HG03442 (cell line): ENCODE measurements at regions not wholly inside any gene's neighbourhood (a gene's known extent, or its start where the extent isn't known, plus 50 kb on each side); places are given as distances from the start of the nearest gene placed in this dataset.
"Not testable (repeated sequence)": the region's sequence is repeated elsewhere in the genome, so short reads cannot be mapped to it uniquely, and the experiment has no call there.

Experiments
- ATAC-seq: cut with Tn5 transposase; IDR thresholded peaks from one replicate; pipeline ENCODE4 v1.9.1; 2021; ENCODE audit warnings: mild to moderate bottlenecking, moderate library complexity; ENCODE audit not compliant: unreplicated experiment

GRCh38 chr12:94817695-94818075 lies 167.3 kb upstream of the TMCC3 start:
- ATAC-seq = no peak

GRCh38 chr12:94817201-94817600 lies 166.8 kb upstream of the TMCC3 start:
- ATAC-seq = not testable (repeated sequence)

GRCh38 chr12:94816746-94817145 lies 166.4 kb upstream of the TMCC3 start:
- ATAC-seq = not testable (repeated sequence)

GRCh38 chr12:94815958-94816357 lies 165.6 kb upstream of the TMCC3 start:
- ATAC-seq = no peak

DNA sequence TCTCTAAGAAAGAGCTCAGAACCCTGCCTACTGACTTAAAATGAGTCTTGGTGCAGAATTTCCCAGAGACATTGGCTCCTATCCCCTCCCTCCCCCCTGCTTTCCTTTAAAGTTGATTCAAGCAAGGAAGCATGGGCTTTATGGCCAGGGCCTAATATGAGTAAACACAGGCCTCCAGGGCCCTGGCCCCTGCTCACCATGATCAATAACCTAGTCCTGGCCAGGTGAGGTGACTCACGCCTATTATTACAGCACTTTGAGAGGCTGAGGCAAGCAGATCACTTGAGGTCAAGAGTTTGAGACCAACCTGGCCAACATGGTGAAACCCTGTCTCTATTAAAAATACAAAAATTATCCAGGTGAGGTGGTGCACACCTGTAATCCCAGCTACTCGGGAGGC lies 165.1 kb upstream of the TMCC3 start:
- ATAC-seq = no peak

DNA sequence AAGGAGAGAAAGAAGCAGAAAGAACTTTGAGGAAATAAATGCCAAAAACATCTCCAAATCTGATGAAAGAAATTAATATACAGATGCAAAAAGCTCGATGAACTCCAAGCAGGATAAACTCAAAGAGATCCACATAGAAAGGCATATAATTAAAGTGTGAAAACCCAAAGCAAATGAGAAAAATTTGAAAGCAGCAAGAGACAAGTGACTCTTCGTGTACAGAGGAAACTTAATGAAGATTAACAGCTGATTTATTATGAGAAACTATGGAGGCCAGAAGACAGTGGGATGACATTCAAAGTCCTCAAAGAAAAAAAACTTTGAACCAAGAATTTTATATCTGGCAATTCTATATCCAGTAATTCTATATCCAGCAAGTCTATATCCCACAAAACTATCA lies 163.0 kb upstream of the TMCC3 start:
- ATAC-seq = no peak

GRCh38 chr12:94812345-94812744 lies 162.0 kb upstream of the TMCC3 start:
- ATAC-seq = no peak

DNA sequence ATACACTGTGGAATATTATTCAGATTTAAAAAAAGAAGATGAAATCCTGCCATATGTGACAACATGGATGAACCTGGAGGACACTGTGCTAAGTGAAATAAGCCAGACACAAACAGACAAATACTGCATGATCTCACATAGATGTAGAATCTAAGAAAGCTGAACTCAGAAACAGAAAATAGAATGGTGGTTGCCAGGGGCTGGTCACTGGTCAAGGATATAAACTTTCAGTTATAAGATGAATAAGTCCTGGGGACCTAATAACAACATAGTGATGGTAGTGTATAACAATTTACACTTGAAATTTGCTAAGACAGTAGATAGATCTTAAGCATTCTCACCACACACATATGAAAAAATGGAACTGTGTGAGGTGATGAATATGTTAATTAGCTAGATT lies 161.3 kb upstream of the TMCC3 start:
- ATAC-seq = no peak

- no peak for ATAC-seq
These were observed 157.6 kb upstream of the TMCC3 start for GRCh38 chr12:94807951-94808350.

GRCh38 chr12:94806617-94807016 lies 156.3 kb upstream of the TMCC3 start:
- ATAC-seq = no peak

- no peak for ATAC-seq
These were observed 155.6 kb upstream of the TMCC3 start for GRCh38 chr12:94805749-94806529.

DNA sequence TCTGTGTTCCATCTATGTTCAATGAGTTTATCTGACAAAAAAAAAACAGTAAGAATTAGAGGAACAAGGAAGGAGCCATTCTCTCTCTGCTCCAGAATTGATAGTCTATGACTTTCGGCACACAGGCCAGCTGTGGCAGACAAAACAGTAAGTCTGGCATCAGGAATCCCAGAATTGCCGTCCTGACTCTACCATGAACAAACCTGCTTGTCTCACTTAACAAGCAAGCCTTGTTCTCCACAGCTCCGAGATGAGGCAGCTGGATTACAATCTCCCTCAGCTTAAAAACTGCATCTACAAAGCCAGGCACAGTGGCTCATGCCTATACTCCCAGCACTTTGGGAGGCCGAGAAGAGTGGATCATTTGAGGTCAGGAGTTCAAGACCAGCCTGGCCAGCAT lies 153.6 kb upstream of the TMCC3 start:
- no peak for ATAC-seq

GRCh38 chr12:94802796-94803195 lies 152.4 kb upstream of the TMCC3 start:
- no peak for ATAC-seq

DNA sequence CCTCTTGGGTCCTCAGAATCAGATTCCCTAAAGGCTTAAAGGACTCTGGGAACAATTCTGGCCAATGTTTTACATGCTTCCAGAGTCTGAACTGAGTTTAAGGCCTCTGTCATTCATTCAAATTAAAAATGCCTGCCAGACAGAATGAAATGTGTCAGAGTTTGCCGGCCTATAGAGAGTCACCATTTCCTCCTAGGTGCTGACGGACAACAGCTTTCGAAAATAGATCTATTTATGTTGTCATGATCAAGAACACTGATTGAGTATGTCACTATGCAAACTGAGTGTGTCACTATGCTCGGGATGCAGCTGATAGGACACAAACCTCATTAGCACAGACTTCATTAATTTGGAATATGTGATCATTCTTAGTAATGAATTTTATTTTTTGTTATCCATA lies 151.4 kb upstream of the TMCC3 start:
- no peak for ATAC-seq

DNA sequence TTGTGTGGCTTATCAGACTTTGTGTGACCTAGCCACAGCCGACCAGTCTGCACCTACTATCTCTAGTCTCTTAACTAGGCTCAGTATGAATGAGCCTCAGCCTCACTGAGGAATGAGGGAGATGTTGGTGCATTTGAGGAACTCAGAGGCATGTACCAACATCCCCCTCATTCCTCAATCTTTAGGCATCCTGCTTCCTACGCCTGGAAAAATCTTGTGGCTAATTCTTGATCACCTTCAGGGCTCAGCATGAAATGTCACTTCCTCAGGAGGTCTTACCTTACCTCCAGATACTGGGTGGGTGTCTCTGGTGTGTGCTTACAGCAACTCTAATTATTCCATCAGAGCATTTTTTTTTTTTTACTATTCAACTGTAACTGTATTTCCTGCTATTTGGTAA lies 148.8 kb upstream of the TMCC3 start:
- no peak for ATAC-seq

GRCh38 chr12:94798113-94798512 lies 147.8 kb upstream of the TMCC3 start:
- no peak for ATAC-seq

DNA sequence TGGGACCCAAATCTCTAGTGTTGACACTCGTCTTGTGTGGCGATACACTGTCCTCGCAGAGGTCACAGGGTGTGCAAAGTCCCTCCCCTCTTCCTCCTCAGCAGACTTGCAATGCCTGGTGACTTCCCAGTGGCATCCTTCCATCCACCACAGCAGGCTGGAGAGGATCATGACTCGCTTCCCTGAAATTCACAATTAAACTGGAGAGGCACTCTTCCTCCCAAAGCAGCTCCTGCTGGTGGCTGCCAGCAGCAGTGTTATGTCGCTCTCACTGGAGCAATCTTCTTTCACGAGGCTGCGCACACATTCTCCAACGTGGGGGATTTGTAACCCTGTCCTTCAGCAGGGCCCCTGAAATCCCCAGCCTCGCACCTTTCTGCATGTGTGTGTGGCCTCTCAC lies 145.2 kb upstream of the TMCC3 start:
- no peak for ATAC-seq

GRCh38 chr12:94795044-94795443 lies 144.7 kb upstream of the TMCC3 start:
- no peak for ATAC-seq

DNA sequence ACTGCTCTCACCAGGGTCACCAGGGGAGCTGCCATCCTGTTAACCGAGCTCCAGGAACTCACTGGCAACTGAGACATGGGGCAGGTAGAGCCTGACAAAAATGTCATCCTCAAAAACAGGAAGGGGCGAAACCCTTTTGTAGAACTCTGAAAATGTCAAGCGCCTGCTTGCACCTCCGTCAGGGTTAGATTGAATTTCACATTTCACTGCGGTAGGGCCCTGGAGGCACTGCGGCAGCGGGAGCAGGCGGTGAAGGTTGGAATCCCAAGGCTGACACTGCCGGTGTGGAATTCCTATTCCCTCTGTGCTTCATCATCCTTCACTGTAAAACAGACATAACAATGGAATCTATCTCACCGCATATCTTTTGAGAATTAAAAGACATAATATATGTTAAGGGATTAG lies 142.8 kb upstream of the TMCC3 start:
- ATAC-seq = no peak

DNA sequence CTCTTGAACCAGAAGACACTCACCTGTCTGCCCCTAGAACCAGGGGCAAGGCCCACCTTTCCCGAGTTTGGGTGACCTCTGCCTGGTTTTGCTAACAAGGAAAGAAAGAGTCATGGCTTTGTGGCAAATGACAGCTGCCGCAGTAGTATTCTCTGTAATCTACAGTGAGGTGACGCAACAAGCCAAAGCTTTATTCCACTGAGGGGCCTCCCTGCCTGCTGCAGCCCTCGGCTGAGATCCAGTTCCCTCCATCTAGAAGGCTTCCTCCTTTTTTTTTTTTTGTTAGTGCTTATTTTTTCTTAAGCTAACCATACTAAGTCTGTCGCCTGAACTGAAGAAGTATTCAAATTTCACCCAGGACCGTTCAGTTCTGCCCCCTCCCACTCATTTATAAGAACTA lies 142.3 kb upstream of the TMCC3 start:
- ATAC-seq = no peak

DNA sequence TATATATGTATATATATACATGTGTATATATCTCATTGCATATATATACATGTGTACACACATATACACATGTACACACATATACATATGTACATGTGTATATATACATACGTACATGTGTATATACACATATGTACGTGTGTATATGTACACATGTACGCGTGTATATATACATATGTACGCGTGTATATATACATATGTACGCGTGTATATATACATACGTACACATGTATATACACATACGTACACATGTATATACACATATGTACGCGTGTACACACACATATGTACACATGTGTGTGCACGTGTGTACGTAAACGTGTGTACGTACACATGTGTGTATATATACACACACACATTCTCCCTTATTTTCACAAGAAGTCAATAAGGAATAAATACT lies 141.6 kb upstream of the TMCC3 start:
- ATAC-seq = no peak

DNA sequence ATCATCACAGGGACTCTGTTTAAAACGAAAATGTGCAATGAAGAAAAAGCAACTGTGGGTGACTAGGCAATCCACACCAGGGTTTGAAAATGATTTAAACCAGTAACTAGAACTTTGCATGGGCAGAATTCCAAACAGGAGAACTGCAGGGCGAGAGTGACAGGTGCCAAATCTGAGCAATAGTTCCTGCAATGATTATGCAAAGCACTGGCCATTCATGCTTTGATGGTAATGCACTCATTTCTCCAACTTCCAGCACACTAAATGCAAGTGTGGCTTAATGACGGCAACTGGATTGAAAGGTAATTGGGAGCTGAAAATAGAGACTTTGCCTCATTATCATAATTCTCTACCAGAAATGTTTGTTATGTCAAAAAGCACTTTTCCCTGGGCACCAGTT lies 140.5 kb upstream of the TMCC3 start:
- no peak for ATAC-seq

- no peak for ATAC-seq
These were observed 140.0 kb upstream of the TMCC3 start for GRCh38 chr12:94790370-94790769.
